Endodermal cell (in vitro differentiated cells): ENCODE measurements at regions not wholly inside any gene's neighbourhood (a gene's known extent, or its start where the extent isn't known, plus 50 kb on each side); places are given as distances from the start of the nearest gene placed in this dataset.

ENCODE experiments used
- DNase-seq: peaks from one replicate; pipeline ENCODE4 v3.0.0-alpha.2; 2017
- H3K27ac ChIP-seq: 2 replicates; pipeline ENCODE4 v1.5.1; 2013; ENCODE audit warnings: mild to moderate bottlenecking, low read depth, low read length, moderate library complexity
- H3K27me3 ChIP-seq: 2 replicates; pipeline ENCODE4 v1.6.1; 2013; ENCODE audit warnings: mild to moderate bottlenecking, low read length, moderate library complexity; ENCODE audit not compliant: insufficient read depth, control insufficient read depth, poor library complexity, severe bottlenecking
- H3K36me3 ChIP-seq: 2 replicates; pipeline ENCODE4 v1.7.0; 2013; ENCODE audit warnings: mild to moderate bottlenecking, low read length, moderate library complexity; ENCODE audit not compliant: control insufficient read depth, insufficient read depth
- H3K4me1 ChIP-seq: one replicate; pipeline ENCODE4 v1.7.0; 2013; ENCODE audit warnings: low read length; ENCODE audit not compliant: control insufficient read depth, insufficient read depth
- H3K4me3 ChIP-seq: 2 replicates; pipeline ENCODE4 v1.5.1; 2013; ENCODE audit warnings: mild to moderate bottlenecking, low read length, moderate library complexity
- H3K9ac ChIP-seq: 2 replicates; pipeline ENCODE4 v1.6.1; 2013; ENCODE audit warnings: mild to moderate bottlenecking, low read length, moderate library complexity; ENCODE audit not compliant: poor library complexity, severe bottlenecking; ENCODE audit errors: extremely low read depth
- H3K9me3 ChIP-seq: 2 replicates; pipeline ENCODE4 v1.6.1; 2013; ENCODE audit warnings: mild to moderate bottlenecking, low read length, moderate library complexity; ENCODE audit not compliant: control insufficient read depth
- H3K27ac Mint-ChIP-seq: 2 replicates; pipeline ENCODE4 v1.8.0; 2020; ENCODE audit warnings: mixed read lengths
- H3K27me3 Mint-ChIP-seq: 2 replicates; pipeline ENCODE4 v1.8.0; 2021; ENCODE audit warnings: mild to moderate bottlenecking, mixed read lengths; ENCODE audit not compliant: insufficient read depth
- H3K36me3 Mint-ChIP-seq: 2 replicates; pipeline ENCODE4 v1.8.0; 2020; ENCODE audit warnings: low read depth, mixed read lengths
- H3K4me1 Mint-ChIP-seq: 2 replicates; pipeline ENCODE4 v1.8.0; 2020; ENCODE audit warnings: mixed read lengths
- H3K4me3 Mint-ChIP-seq: 2 replicates; pipeline ENCODE4 v1.8.0; 2020; ENCODE audit warnings: mild to moderate bottlenecking, moderate library complexity, mixed read lengths
- H3K9me3 Mint-ChIP-seq: 2 replicates; pipeline ENCODE4 v1.8.0; 2020; ENCODE audit warnings: mild to moderate bottlenecking, mixed read lengths
- WGBS, 2 experiments: methylation state at CpG; one replicate each; pipeline versions ENCODE4 v1.1.5 to v1.1.7; 2013; ENCODE audit warnings: missing lambda C conversion rate in 2 of 2, mixed read lengths in 1 of 2; ENCODE audit not compliant: insufficient coverage in 1 of 2, insufficient read length in 1 of 2; 5-methylcytosine and 5-hydroxymethylcytosine counted together
- TF ChIP-seq, protein P1 (sequence below): fragments of 200-600 bp; sonication (generic); conservative IDR thresholded peaks from 2 replicates; pipeline ENCODE4 v1.5.0; 2021; ENCODE audit warnings: antibody characterized with exemption, mild to moderate bottlenecking

DNA sequence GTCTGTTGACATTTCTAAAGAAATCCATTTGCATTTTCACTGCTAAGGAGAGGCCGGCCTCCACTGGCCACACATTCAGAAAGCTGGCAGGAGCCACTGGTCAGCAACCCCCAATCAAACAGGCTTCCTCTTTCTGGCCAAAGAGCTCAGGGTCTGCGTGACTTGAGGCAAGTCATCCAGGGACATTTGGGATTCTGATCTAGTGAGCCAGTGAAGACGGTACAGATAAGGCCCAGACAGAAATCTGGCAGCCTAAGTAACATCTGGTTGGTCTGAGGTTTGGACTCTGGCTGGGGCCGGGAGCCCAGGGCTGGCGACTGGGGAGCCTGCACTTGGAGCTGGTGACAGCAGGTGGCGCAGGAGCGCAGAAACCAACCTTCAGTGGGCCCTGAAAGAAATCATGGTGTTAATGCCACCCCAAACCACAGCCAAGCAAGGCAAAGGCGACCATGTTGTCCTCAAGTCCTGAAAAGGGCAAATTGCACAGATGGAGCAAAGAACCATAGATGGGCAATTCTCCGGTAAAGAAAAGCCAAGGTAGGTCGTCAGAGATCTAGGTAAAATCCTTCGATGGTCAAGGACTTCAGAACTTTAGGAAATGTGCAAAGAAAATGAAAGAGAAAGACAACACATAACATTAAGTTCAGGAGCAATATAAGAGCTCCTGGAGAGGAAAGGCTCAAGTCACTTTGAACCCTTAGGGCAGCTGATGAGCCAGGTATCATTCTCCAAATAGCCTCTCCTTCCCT lies 99.4 kb upstream of the BLID start:
- peak; percentile 94 for DNase-seq
- no peaks in the 10 kb centered on the region for H3K9me3 ChIP-seq

DNA sequence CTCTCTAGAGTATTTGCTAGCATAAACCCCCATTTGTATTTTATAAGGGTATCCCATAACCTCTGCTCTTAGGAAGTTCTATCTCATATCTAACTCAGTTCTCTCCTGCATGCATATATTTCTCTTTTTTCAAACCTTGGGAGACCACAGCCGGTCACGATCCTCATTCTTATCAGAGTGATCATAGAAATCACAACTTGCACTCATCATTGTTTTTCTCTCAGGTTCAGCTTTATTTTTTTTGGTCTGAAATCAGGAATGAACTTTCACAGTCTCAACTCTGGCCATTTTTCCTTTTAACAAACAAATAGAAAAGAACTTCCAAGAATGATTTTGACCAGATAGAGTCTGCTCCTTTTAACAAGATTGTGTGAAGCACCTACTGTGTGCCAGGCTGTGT lies 98.6 kb upstream of the BLID start:
- H3K9me3 ChIP-seq = no peaks in the 10 kb centered on the region
- Mint-ChIP-seq H3K4me3 (no peak overlapping the region), H3K4me1 (peaks cover 21% of the 10 kb centered on the region), H3K27ac (no peak overlapping the region), H3K9me3 (no peaks in the 10 kb centered on the region), H3K36me3 (no peaks in the 10 kb centered on the region), H3K27me3 (peaks cover 3% of the 10 kb centered on the region)
- no peak for DNase-seq
- 90 to 92% methylated on average over 2 of the region's 2 CpGs for WGBS, 2 experiments
- H3K27me3 ChIP-seq = no peaks in the 10 kb centered on the region
- H3K27ac ChIP-seq = no peak overlapping the region
- no peak overlapping the region for H3K4me3 ChIP-seq
- H3K9ac ChIP-seq = no peak overlapping the region
- H3K4me1 ChIP-seq = peaks cover 3% of the 10 kb centered on the region
- H3K36me3 ChIP-seq = no peaks in the 10 kb centered on the region
- TF ChIP-seq, protein P1, sequence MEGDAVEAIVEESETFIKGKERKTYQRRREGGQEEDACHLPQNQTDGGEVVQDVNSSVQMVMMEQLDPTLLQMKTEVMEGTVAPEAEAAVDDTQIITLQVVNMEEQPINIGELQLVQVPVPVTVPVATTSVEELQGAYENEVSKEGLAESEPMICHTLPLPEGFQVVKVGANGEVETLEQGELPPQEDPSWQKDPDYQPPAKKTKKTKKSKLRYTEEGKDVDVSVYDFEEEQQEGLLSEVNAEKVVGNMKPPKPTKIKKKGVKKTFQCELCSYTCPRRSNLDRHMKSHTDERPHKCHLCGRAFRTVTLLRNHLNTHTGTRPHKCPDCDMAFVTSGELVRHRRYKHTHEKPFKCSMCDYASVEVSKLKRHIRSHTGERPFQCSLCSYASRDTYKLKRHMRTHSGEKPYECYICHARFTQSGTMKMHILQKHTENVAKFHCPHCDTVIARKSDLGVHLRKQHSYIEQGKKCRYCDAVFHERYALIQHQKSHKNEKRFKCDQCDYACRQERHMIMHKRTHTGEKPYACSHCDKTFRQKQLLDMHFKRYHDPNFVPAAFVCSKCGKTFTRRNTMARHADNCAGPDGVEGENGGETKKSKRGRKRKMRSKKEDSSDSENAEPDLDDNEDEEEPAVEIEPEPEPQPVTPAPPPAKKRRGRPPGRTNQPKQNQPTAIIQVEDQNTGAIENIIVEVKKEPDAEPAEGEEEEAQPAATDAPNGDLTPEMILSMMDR = no peak

More for the DNA sequence above, 99.4 kb upstream of the BLID start:
- Histone ChIP-seq H3K4me3 (no peak overlapping the region), H3K36me3 (no peaks in the 10 kb centered on the region), H3K27ac (no peak overlapping the region), H3K9ac (no peak overlapping the region), H3K27me3 (no peaks in the 10 kb centered on the region), H3K4me1 (peaks cover 3% of the 10 kb centered on the region)
- TF ChIP-seq, protein P1 = peak; percentile 97
- Mint-ChIP-seq H3K27ac (no peak overlapping the region), H3K4me3 (no peak overlapping the region), H3K27me3 (peaks cover 3% of the 10 kb centered on the region), H3K9me3 (no peaks in the 10 kb centered on the region), H3K36me3 (no peaks in the 10 kb centered on the region), H3K4me1 (peaks cover 27% of the 10 kb centered on the region)
- WGBS, 2 experiments = 36 to 40% methylated on average over 6 to 11 of the region's 11 CpGs

DNA sequence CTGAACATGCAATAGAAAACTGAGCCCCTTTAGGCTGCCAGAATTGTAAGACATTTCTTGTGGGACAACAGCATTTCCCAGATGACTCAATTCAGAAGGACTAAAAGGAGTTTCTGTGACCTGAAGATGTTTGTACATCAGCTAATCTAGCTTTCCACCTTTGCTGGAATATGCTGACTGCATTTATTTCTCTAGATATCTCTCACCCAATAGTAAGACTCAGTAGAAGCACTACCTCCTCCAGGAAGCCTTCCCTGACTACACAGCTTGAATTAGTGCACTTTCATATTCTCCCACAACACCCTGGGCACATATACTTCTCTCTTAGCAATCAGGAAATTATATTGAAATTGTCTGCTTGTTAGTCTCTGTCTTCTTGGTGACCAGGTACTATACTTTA lies 98.1 kb upstream of the BLID start:
- H3K27me3 Mint-ChIP-seq = peaks cover 3% of the 10 kb centered on the region
- TF ChIP-seq, protein P1 = no peak
- Histone ChIP-seq H3K4me3 (no peak overlapping the region), H3K36me3 (no peaks in the 10 kb centered on the region), H3K9me3 (no peaks in the 10 kb centered on the region), H3K4me1 (peaks cover 3% of the 10 kb centered on the region), H3K27ac (no peak overlapping the region), H3K27me3 (no peaks in the 10 kb centered on the region), H3K9ac (no peak overlapping the region)
- no peaks in the 10 kb centered on the region for H3K36me3 Mint-ChIP-seq
- no peak overlapping the region for H3K27ac Mint-ChIP-seq
- DNase-seq = no peak
- H3K4me1 Mint-ChIP-seq = peaks cover 21% of the 10 kb centered on the region
- H3K4me3 Mint-ChIP-seq = no peak overlapping the region
- H3K9me3 Mint-ChIP-seq = no peaks in the 10 kb centered on the region
